ENCODE measurements at regions not wholly inside any gene's neighbourhood (a gene's known extent, or its start where the extent isn't known, plus 50 kb on each side); places are given as distances from the start of the nearest gene placed in this dataset.

- TF ChIP-seq CTCF (IDR thresholded peaks at IDR 0.05; ENCODE audit: low read length), result no peak
- no peak for TF ChIP-seq EZH2 (optimal IDR thresholded peaks at IDR 0.05; ENCODE audit: low read depth, low read length)
Observed at GRCh38 chr5:73278693-73279092, 105.7 kb downstream of the TMEM174 start.

Measured in MM.1S (cell line).